WTC11 (cell line): ENCODE measurements at regions not wholly inside any gene's neighbourhood (a gene's known extent, or its start where the extent isn't known, plus 50 kb on each side); places are given as distances from the start of the nearest gene placed in this dataset.

Source experiments
- ATAC-seq: fragments of 200-7000 bp; cut with Tn5 transposase; 2 replicates; pipeline ENCODE4 v1.10.0; 2021; ENCODE audit warnings: mild to moderate bottlenecking, moderate library complexity
- CTCF ChIA-PET: fragments of 300-600 bp; sonication (Branson Sonifier 250); formaldehyde crosslinking; loops from one replicate; lab custom pipeline; 2021; ENCODE audit warnings: antibody characterized with exemption; lab: Charles Lee
- POLR2A ChIA-PET: fragments of 350-600 bp; sonication (Branson Sonifier 250); formaldehyde crosslinking; loops from one replicate; lab custom pipeline; 2021; ENCODE audit warnings: antibody characterized with exemption; lab: Charles Lee
- DNase-seq: peaks from one replicate; pipeline ENCODE4 v3.0.0; 2021; ENCODE audit warnings: low spot score
- H3K27ac Mint-ChIP-seq: 2 replicates; pipeline ENCODE4 v1.8.0; 2021; ENCODE audit warnings: mixed read lengths
- H3K27me3 Mint-ChIP-seq: 2 replicates; pipeline ENCODE4 v1.8.0; 2021; ENCODE audit warnings: low read depth, mild to moderate bottlenecking, moderate library complexity, mixed read lengths
- H3K36me3 Mint-ChIP-seq: 2 replicates; pipeline ENCODE4 v1.8.0; 2021; ENCODE audit warnings: mixed read lengths
- H3K4me1 Mint-ChIP-seq: 2 replicates; pipeline ENCODE4 v1.8.0; 2022; ENCODE audit warnings: mixed read lengths
- H3K4me3 Mint-ChIP-seq: 2 replicates; pipeline ENCODE4 v1.8.0; 2021; ENCODE audit warnings: mild to moderate bottlenecking, moderate library complexity, mixed read lengths
- H3K9me3 Mint-ChIP-seq: 2 replicates; pipeline ENCODE4 v1.8.0; 2021; ENCODE audit warnings: mixed read lengths
- ATF6 ChIP-seq: sonication (generic); formaldehyde crosslinking; IDR thresholded peaks from 2 replicates; pipeline ENCODE4 v1.8.1; 2023; ENCODE audit warnings: mild to moderate bottlenecking, missing genetic modification reagents
- EMX1 ChIP-seq: fragments of 250-450 bp; sonication (Bioruptor Pico); IDR thresholded peaks from 2 replicates; pipeline ENCODE4 v1.8.0; 2021; ENCODE audit warnings: mild to moderate bottlenecking
- ERG ChIP-seq: fragments of 250-450 bp; sonication (Bioruptor Pico); IDR thresholded peaks from 2 replicates; pipeline ENCODE4 v1.8.0; 2021; ENCODE audit warnings: mild to moderate bottlenecking
- ESRRA ChIP-seq: sonication (generic); formaldehyde crosslinking; IDR thresholded peaks from 2 replicates; pipeline ENCODE4 v1.8.1; 2022; ENCODE audit warnings: mild to moderate bottlenecking, missing genetic modification reagents, borderline replicate concordance
- ETV6 ChIP-seq: sonication (generic); formaldehyde crosslinking; IDR thresholded peaks from 2 replicates; pipeline ENCODE4 v1.8.1; 2022; ENCODE audit warnings: mild to moderate bottlenecking, missing genetic modification reagents
- FOXK1 ChIP-seq: sonication (generic); formaldehyde crosslinking; IDR thresholded peaks from 2 replicates; pipeline ENCODE4 v1.8.0; 2022; ENCODE audit warnings: mild to moderate bottlenecking, moderate library complexity, missing genetic modification reagents
- HMGA2 ChIP-seq: fragments of 250-450 bp; sonication (Bioruptor Pico); IDR thresholded peaks from 2 replicates; pipeline ENCODE4 v1.4.0; 2021; ENCODE audit warnings: mild to moderate bottlenecking, moderate library complexity
- NR3C1 ChIP-seq: sonication (generic); formaldehyde crosslinking; conservative IDR thresholded peaks from 2 replicates; pipeline ENCODE4 v1.8.1; 2023; ENCODE audit warnings: low read depth, mild to moderate bottlenecking, missing genetic modification reagents
- ZNF423 ChIP-seq: fragments of 250-450 bp; sonication (Bioruptor Pico); IDR thresholded peaks from 2 replicates; pipeline ENCODE4 v2.1.2; 2022; ENCODE audit warnings: mild to moderate bottlenecking, moderate library complexity
- TF ChIP-seq, protein P1 (sequence below): fragments of 250-450 bp; sonication (Bioruptor Pico); IDR thresholded peaks from 2 replicates; pipeline ENCODE4 v1.9.0; 2021; ENCODE audit warnings: mild to moderate bottlenecking
- TF ChIP-seq, protein P2 (sequence below): sonication (generic); formaldehyde crosslinking; IDR thresholded peaks from 2 replicates; pipeline ENCODE4 v1.8.1; 2022; ENCODE audit warnings: missing genetic modification reagents, borderline replicate concordance
- TF ChIP-seq, protein P3 (sequence below): sonication (generic); formaldehyde crosslinking; IDR thresholded peaks from 2 replicates; pipeline ENCODE4 v1.8.0; 2022; ENCODE audit warnings: mild to moderate bottlenecking, missing genetic modification reagents
- TF ChIP-seq, protein P4 (sequence below): sonication (generic); formaldehyde crosslinking; IDR thresholded peaks from 2 replicates; pipeline ENCODE4 v1.8.1; 2023; ENCODE audit warnings: mild to moderate bottlenecking, missing genetic modification reagents, moderate library complexity
- TF ChIP-seq, protein P5 (sequence below): fragments of 250-450 bp; sonication (Bioruptor Pico); IDR thresholded peaks from 2 replicates; pipeline ENCODE4 v1.9.0; 2021; ENCODE audit warnings: mild to moderate bottlenecking

- DNase-seq (no peak), ATAC-seq (no peak)
- H3K4me1 Mint-ChIP-seq: peaks cover 21% of the 10 kb centered on the region
- POLR2A ChIA-PET: interaction anchor here (1.1 kb wide), 1 partner anchor 111 kb away, joined by 3 read pairs; no protein-coding TSS in a partner anchor
- no peak overlapping the region for H3K4me3 Mint-ChIP-seq
- CTCF ChIA-PET: no interaction called here
- H3K9me3 Mint-ChIP-seq: peaks cover 6% of the 10 kb centered on the region
- H3K36me3 Mint-ChIP-seq: 0 out of 2 replicates have a peak, but pooled peaks cover 4% of the 10 kb centered on the region
- TF ChIP-seq ETV6 (CRISPR knock-in tag) (no peak), FOXK1 (CRISPR knock-in tag) (no peak), HMGA2 (CRISPR knock-in tag) (no peak)
- TF ChIP-seq, protein P1, sequence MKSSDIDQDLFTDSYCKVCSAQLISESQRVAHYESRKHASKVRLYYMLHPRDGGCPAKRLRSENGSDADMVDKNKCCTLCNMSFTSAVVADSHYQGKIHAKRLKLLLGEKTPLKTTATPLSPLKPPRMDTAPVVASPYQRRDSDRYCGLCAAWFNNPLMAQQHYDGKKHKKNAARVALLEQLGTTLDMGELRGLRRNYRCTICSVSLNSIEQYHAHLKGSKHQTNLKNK (CRISPR knock-in tag): no peak
- no peaks in the 10 kb centered on the region for H3K27me3 Mint-ChIP-seq
- H3K27ac Mint-ChIP-seq: no peak overlapping the region
Observed at GRCh38 chr2:226446406-226447001, 353.1 kb downstream of the IRS1 start.

DNA sequence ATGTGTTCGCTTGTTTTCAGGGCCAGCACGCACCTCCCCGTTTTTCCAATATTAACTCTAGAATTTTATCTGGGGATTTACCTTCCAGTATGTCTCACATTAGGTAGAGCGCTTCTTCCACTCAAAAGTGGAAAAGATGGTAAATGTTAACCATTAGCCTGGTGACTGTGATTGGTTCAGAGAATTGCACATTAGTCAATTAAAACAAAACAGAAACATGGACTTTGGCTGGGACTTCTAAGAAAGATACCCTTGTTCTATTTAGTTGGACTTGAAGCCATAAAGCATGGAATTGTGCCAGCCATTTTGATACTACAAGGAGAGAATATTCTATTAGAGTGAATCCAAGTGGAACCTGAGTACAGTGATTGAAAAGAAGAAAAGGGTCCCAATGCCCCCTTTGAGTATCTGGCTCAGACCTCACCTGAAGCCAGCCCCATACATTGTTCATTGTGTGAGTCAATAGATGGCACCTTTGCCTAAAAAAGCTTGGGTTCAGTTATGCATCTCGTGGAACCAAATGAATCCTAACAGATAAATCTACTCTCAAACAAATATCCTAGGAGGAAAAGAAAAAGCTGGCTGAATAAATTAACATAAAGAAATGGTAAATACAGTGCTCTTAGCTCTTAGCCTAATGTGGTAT is 354.3 kb downstream of the IRS1 start:
- no peak for ATAC-seq
- ChIA-PET POLR2A (no interaction called here), CTCF (no interaction called here)

More for the DNA sequence above, 354.3 kb downstream of the IRS1 start:
- Mint-ChIP-seq H3K9me3 (peaks cover 6% of the 10 kb centered on the region), H3K27ac (no peak overlapping the region), H3K4me1 (peaks cover 18% of the 10 kb centered on the region), H3K27me3 (no peaks in the 10 kb centered on the region), H3K36me3 (0 out of 2 replicates have a peak, but pooled peaks cover 4% of the 10 kb centered on the region), H3K4me3 (no peak overlapping the region)
- no peak for DNase-seq
- no peak for TF ChIP-seq EMX1
- TF ChIP-seq, protein P2, sequence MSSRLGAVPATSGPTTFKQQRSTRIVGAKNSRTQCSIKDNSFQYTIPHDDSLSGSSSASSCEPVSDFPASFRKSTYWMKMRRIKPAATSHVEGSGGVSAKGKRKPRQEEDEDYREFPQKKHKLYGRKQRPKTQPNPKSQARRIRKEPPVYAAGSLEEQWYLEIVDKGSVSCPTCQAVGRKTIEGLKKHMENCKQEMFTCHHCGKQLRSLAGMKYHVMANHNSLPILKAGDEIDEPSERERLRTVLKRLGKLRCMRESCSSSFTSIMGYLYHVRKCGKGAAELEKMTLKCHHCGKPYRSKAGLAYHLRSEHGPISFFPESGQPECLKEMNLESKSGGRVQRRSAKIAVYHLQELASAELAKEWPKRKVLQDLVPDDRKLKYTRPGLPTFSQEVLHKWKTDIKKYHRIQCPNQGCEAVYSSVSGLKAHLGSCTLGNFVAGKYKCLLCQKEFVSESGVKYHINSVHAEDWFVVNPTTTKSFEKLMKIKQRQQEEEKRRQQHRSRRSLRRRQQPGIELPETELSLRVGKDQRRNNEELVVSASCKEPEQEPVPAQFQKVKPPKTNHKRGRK: no peak
- TF ChIP-seq, protein P3, sequence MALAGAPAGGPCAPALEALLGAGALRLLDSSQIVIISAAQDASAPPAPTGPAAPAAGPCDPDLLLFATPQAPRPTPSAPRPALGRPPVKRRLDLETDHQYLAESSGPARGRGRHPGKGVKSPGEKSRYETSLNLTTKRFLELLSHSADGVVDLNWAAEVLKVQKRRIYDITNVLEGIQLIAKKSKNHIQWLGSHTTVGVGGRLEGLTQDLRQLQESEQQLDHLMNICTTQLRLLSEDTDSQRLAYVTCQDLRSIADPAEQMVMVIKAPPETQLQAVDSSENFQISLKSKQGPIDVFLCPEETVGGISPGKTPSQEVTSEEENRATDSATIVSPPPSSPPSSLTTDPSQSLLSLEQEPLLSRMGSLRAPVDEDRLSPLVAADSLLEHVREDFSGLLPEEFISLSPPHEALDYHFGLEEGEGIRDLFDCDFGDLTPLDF (CRISPR knock-in tag): no peak
- no peak for TF ChIP-seq NR3C1
- TF ChIP-seq, protein P4, sequence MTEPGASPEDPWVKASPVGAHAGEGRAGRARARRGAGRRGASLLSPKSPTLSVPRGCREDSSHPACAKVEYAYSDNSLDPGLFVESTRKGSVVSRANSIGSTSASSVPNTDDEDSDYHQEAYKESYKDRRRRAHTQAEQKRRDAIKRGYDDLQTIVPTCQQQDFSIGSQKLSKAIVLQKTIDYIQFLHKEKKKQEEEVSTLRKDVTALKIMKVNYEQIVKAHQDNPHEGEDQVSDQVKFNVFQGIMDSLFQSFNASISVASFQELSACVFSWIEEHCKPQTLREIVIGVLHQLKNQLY (CRISPR knock-in tag): no peak
- no peak for TF ChIP-seq ATF6 (CRISPR knock-in tag)
- no peak for TF ChIP-seq ERG
- TF ChIP-seq, protein P1 (CRISPR knock-in tag): no peak
- TF ChIP-seq ZNF423 (CRISPR knock-in tag): no peak
- TF ChIP-seq, protein P5, sequence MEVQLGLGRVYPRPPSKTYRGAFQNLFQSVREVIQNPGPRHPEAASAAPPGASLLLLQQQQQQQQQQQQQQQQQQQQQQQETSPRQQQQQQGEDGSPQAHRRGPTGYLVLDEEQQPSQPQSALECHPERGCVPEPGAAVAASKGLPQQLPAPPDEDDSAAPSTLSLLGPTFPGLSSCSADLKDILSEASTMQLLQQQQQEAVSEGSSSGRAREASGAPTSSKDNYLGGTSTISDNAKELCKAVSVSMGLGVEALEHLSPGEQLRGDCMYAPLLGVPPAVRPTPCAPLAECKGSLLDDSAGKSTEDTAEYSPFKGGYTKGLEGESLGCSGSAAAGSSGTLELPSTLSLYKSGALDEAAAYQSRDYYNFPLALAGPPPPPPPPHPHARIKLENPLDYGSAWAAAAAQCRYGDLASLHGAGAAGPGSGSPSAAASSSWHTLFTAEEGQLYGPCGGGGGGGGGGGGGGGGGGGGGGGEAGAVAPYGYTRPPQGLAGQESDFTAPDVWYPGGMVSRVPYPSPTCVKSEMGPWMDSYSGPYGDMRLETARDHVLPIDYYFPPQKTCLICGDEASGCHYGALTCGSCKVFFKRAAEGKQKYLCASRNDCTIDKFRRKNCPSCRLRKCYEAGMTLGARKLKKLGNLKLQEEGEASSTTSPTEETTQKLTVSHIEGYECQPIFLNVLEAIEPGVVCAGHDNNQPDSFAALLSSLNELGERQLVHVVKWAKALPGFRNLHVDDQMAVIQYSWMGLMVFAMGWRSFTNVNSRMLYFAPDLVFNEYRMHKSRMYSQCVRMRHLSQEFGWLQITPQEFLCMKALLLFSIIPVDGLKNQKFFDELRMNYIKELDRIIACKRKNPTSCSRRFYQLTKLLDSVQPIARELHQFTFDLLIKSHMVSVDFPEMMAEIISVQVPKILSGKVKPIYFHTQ (CRISPR knock-in tag): no peak
- no peak for TF ChIP-seq ESRRA (CRISPR knock-in tag)
